K562 (cell line): ENCODE measurements at regions not wholly inside any gene's neighbourhood (a gene's known extent, or its start where the extent isn't known, plus 50 kb on each side); places are given as distances from the start of the nearest gene placed in this dataset.

Source experiments
- BACH1 ChIP-seq: fragments of 200-800 bp; sonication (Bioruptor generic); IDR thresholded peaks from 2 replicates; pipeline ENCODE4 v1.6.1; 2016; ENCODE audit warnings: missing genetic modification characterization, missing compliant biosample characterization
- CHD4 ChIP-seq: fragments of 200-600 bp; sonication (generic); IDR thresholded peaks from 3 replicates; pipeline ENCODE4 v1.6.1; 2012; ENCODE audit warnings: low read depth, mild to moderate bottlenecking, mixed read lengths, low read length, inconsistent platforms; ENCODE audit not compliant: insufficient read depth, insufficient replicate concordance, poor library complexity, severe bottlenecking
- ELF1 ChIP-seq: fragments of 200-800 bp; sonication (Bioruptor generic); IDR thresholded peaks from 2 replicates; pipeline ENCODE4 v1.6.1; 2016; ENCODE audit warnings: missing genetic modification characterization, missing compliant biosample characterization
- EP300 ChIP-seq: IDR thresholded peaks from 2 replicates; pipeline ENCODE4 v1.6.1; 2012; ENCODE audit warnings: low read length, improper control_type of control experiment
- GABPB1 ChIP-seq: sonication (generic); formaldehyde crosslinking; IDR thresholded peaks from 2 replicates; pipeline ENCODE4 v1.8.0; 2022; ENCODE audit warnings: mild to moderate bottlenecking, missing genetic modification reagents
- POLR2AphosphoS5 ChIP-seq: IDR thresholded peaks from 2 replicates; pipeline ENCODE4 v1.6.1; 2011; ENCODE audit warnings: mild to moderate bottlenecking, low read depth, low read length, moderate library complexity; ENCODE audit not compliant: control insufficient read depth, insufficient read depth
- SIN3A ChIP-seq, 2 experiments: fragments of 150-350 bp in 1 of 2; IDR thresholded peaks; 2 replicates each; pipeline ENCODE4 v1.6.1; 2011 to 2016; ENCODE audit warnings: borderline replicate concordance in 2 of 2, low read depth in 2 of 2, low read length in 2 of 2, mild to moderate bottlenecking in 2 of 2, moderate library complexity in 2 of 2; ENCODE audit not compliant: control insufficient read depth in 1 of 2
- SMARCA4 ChIP-seq: fragments of 450-650 bp; IDR thresholded peaks from 2 replicates; pipeline ENCODE4 v1.6.1; 2016
- ZNF282 ChIP-seq: sonication (generic); formaldehyde crosslinking; IDR thresholded peaks from 2 replicates; pipeline ENCODE4 v1.8.1; 2023; ENCODE audit warnings: missing genetic modification reagents
- TF ChIP-seq, protein P1 (sequence below), 3 experiments: IDR thresholded peaks in 2 of 3; conservative IDR thresholded peaks in 1 of 3; 2 replicates each; pipeline ENCODE4 v1.5.1; 2011 to 2012; ENCODE audit warnings: low read length in 3 of 3, mild to moderate bottlenecking in 3 of 3, control low read depth in 2 of 3, improper control_type of control experiment in 1 of 3, inconsistent platforms in 1 of 3, low read depth in 1 of 3, mixed read lengths in 1 of 3, moderate library complexity in 1 of 3; ENCODE audit not compliant: insufficient read depth in 2 of 3
- TF ChIP-seq, protein P2 (sequence below): sonication (generic); formaldehyde crosslinking; IDR thresholded peaks from 2 replicates; pipeline ENCODE4 v1.9.0; 2022; ENCODE audit warnings: mild to moderate bottlenecking, missing genetic modification reagents

DNA sequence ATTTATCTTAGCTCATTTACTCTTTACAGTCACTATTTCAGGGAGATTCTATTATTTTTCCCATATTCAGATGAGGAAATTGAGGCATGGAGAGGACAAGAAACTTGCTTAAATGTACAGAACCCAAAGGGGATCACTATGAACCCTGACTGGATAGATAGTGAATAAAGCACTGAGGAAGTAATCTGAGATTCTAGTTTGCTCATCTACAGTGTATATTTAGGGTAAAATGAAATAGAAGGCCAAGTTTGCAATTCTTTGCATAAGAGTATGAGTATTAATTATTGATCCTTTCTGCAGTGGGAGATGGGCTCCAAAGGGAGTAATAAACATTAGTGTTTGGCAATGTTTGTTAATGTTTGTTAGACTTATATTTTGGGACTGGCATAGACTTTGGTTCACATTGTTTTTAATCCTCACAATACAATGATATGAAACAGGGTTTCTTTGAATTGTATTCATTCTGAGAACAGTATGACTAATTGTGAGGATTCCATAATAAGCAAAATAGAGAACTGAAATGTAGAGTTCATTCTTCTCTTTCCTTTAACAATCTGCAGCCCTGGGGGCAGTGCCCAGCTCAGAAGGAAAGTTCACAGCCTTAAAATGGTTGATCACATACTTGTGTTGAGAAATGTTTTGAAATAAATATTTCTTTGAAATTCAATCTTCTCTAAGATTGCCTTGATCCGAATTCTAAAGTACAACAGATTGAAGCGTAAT, 131.0 kb upstream of the ZNF804B start:
- TF ChIP-seq, protein P1, sequence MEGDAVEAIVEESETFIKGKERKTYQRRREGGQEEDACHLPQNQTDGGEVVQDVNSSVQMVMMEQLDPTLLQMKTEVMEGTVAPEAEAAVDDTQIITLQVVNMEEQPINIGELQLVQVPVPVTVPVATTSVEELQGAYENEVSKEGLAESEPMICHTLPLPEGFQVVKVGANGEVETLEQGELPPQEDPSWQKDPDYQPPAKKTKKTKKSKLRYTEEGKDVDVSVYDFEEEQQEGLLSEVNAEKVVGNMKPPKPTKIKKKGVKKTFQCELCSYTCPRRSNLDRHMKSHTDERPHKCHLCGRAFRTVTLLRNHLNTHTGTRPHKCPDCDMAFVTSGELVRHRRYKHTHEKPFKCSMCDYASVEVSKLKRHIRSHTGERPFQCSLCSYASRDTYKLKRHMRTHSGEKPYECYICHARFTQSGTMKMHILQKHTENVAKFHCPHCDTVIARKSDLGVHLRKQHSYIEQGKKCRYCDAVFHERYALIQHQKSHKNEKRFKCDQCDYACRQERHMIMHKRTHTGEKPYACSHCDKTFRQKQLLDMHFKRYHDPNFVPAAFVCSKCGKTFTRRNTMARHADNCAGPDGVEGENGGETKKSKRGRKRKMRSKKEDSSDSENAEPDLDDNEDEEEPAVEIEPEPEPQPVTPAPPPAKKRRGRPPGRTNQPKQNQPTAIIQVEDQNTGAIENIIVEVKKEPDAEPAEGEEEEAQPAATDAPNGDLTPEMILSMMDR (IDR thresholded peaks at IDR 0.05 in 2 of 3, conservative IDR thresholded peaks at IDR 0.05 in 1 of 3; ENCODE audit: insufficient read depth in 2 of 3, low read depth in 1 of 3, low read length in 3 of 3): no peak
- no peak for TF ChIP-seq ZNF282 (CRISPR knock-in tag)
- no peak for TF ChIP-seq GABPB1 (CRISPR knock-in tag)
- no peak for TF ChIP-seq ELF1
- TF ChIP-seq EP300: no peak
- TF ChIP-seq BACH1 (tag): no peak
- TF ChIP-seq, protein P2, sequence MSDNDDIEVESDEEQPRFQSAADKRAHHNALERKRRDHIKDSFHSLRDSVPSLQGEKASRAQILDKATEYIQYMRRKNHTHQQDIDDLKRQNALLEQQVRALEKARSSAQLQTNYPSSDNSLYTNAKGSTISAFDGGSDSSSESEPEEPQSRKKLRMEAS (CRISPR knock-in tag): no peak
- no peak for TF ChIP-seq SMARCA4
- TF ChIP-seq SIN3A (IDR thresholded peaks at IDR 0.05; ENCODE audit: borderline replicate concordance in 2 of 2, control insufficient read depth in 1 of 2, low read depth in 2 of 2, low read length in 2 of 2): no peak
- TF ChIP-seq POLR2AphosphoS5: no peak
- no peak for TF ChIP-seq CHD4
